HG02763 (cell line): ENCODE measurements at regions not wholly inside any gene's neighbourhood (a gene's known extent, or its start where the extent isn't known, plus 50 kb on each side); places are given as distances from the start of the nearest gene placed in this dataset.

Source experiments
- ATAC-seq: cut with Tn5 transposase; IDR thresholded peaks from one replicate; pipeline ENCODE4 v1.9.1; 2021; ENCODE audit warnings: mild to moderate bottlenecking, moderate library complexity; ENCODE audit not compliant: unreplicated experiment

DNA sequence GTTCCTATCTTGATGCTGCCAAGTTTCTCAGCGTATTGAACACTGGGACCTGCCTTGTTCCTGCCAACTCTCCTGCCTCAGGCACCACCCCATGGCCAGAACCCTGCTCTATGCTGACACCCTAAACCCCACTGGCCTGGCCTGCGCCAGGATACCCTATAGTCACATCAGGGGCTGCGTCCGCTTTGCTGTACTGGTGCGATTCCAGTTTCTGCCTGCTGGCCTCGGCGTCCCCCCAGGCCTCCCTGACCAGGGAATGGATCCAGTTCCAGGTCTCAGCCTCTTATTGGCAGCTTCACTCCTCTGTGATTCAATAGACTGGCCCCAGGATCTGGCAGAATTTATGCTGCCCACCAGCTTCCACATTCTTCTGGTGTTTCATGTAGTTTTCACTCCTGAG is 55.0 kb downstream of the GPR6 start:
- no peak for ATAC-seq

DNA sequence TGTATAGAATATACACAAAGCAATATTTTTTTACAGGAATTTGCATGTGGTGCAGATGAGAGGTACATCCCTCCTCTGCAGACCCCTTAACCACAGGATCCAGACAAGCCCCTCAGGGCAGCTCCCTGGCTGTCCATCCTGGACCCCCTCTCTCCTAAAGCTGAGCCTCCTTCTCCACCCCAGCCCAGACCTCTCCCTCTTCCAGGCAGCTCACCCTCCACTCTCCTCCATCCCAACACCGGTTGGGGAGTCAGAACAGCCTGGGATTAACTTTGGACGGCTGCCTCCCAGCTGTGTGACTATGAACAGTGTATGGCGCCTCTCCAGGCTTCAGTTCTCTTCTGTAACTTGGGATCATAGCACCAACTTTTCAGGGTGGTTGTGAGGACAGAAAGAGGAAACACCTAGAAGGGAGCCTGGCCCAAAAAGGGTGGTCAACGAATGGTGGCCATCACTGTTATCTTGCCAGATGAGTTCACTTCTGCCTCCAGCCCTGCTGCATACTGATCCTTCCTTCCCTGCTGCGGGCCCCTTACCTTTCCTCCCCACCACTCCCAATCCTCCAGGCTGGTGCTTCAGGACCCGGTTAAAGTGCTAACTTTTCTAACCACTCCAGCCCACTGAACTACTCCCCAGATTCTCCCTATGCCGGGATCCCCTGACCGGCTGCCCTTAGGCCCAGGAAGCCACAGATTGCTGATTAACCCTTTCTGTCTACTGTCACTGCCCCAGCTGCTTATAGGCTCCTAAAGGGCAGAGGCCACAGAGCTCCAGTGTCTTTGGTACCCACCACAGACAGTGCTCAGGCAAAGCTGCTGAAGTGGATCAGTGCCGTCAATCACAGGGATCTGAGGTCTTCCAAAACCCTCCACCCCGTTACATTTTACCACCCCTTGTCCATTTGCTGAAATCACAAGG is 55.9 kb downstream of the GPR6 start:
- no peak for ATAC-seq

GRCh38 chr6:110034667-110035036 is 56.5 kb downstream of the GPR6 start:
- ATAC-seq, result no peak

DNA sequence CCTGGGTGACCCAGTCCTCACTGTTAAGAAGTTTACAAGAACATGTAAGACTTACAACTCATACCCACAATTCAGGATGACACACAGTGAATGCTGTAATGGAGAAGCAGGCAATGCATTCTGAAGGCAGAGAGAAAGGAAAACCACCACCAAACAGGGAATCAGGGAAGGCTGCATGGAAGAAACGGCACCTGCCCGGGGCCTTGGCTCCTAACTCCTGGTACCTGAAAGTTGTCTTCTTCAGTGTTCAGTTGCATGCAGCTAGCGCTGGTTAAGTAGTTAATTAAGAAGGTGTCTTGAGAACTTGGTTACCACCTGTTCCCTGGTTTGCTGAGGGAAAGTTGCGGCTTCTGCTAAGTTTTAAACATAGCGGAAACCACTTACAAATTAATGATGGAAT is 57.2 kb downstream of the GPR6 start:
- no peak for ATAC-seq

GRCh38 chr6:110036408-110037302 is 58.5 kb downstream of the GPR6 start:
- ATAC-seq, result no peak

- no peak for ATAC-seq
Measured at GRCh38 chr6:110037726-110038295, 59.7 kb downstream of the GPR6 start.

- ATAC-seq, result peak; percentile 77
Measured at GRCh38 chr6:110039364-110039980, 61.4 kb downstream of the GPR6 start.

GRCh38 chr6:110039981-110040383 is 61.9 kb downstream of the GPR6 start:
- ATAC-seq, result peak; percentile 35

GRCh38 chr6:110040716-110041115 is 62.6 kb downstream of the GPR6 start:
- no peak for ATAC-seq

DNA sequence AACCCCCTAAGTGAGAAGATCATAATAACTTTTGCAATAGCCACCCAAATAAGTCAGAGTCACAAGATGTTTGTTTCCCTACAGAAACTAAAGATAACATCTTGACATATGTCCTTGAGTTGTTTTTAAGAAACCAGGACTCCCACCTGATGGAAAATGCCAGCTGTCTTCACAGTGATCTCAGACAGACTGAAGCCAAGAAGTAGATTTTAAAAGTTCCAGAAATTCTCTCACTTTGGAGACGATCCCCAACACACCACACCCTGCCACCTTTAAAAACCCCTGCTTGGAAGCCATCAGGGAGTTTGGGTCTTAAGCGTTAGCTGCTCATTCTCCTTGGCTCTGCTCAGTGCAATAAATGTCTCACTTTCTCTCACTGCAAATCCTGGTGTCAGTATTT is 63.0 kb downstream of the GPR6 start:
- no peak for ATAC-seq

DNA sequence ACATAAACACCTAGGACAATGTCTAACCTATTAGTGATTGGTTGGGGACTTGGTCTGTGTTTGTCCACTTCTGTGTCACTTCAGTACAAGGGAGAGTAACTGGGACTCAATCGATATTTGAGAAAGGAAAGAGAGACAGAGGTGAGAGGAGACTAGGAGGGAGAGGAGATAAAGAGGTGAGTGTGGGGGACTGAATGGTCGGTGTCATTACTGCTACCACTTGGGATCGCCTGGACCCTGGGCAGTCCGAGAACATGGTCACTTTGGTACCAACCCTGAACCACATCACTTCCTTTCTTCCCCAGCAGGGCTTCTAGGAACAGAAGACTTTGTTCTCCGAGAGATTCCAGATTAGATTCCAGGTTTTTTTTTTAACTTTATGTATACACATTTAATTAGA is 63.7 kb downstream of the GPR6 start:
- ATAC-seq, result no peak

- no peak for ATAC-seq
Measured at GRCh38 chr6:110042670-110043296, 64.7 kb downstream of the GPR6 start.

DNA sequence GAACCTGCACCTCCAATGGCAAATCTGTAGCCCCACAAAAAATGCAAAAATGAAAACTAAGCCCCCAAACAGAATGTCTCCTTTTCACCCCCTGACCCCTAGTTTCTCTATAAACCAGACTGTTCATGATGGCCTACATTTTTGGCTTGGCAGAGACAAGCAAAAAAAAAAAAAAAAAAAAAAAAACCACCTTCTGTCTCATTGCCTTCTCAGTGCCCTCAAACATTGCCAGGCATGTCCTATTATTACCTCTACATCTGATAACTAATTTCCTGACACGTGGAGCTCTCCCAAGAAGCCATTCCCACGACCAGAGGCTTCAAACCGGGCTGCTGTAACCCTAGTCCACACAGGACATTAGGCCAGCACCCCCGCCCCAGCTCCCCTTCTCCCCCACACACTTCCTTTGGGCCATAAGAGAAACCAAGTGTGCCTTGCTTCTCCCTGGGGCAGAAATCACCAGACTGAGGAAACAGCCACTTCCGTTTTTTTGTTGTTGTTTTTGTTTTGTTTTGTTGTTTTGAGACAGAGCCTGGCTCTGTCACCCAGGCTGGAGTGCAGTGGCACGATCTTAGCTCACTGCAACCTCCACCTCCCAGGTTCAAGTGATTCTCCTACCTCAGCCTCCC is 65.4 kb downstream of the GPR6 start:
- ATAC-seq, result no peak

GRCh38 chr6:110044096-110044495 is 66.0 kb downstream of the GPR6 start:
- ATAC-seq, result no peak

- no peak for ATAC-seq
Measured at GRCh38 chr6:110044622-110045021, 66.5 kb downstream of the GPR6 start.

DNA sequence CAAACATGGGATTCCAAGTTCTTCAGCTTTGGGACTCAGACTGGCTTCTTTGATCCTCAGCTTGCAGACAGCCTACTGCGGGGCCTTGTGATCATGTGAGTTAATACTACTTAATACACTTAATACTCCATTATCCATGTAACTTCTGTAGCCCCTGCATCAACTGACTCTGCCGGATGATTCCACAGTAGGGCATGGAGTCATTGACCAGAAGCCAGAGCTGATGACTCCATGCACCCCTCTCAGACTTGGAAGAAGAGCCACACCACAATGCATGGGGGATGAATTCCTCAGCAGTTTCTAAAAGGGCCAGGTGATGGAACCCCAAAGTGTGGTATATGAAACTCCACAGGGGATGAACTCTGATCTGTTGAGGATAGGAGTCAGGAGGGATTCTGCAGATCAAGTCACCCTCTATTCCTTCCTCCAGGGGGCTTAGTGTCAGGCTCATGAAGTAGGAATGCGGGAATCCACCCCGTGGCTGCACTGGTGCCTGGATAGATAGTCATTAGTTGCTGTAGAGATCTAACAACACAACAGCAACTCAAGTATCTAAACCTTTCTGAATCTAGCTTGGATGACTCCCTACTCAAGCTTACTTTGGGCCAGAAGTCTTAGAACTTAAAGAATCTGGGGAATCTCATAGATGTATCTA is 70.2 kb downstream of the GPR6 start:
- ATAC-seq, result no peak

- no peak for ATAC-seq
Measured at GRCh38 chr6:110049696-110050439, 71.8 kb downstream of the GPR6 start.
